GM21786 (cell line): ENCODE measurements at regions not wholly inside any gene's neighbourhood (a gene's known extent, or its start where the extent isn't known, plus 50 kb on each side); places are given as distances from the start of the nearest gene placed in this dataset.

Experiments used
- ATAC-seq: cut with Tn5 transposase; IDR thresholded peaks from one replicate; pipeline ENCODE4 v1.9.1; 2021; ENCODE audit not compliant: unreplicated experiment

DNA sequence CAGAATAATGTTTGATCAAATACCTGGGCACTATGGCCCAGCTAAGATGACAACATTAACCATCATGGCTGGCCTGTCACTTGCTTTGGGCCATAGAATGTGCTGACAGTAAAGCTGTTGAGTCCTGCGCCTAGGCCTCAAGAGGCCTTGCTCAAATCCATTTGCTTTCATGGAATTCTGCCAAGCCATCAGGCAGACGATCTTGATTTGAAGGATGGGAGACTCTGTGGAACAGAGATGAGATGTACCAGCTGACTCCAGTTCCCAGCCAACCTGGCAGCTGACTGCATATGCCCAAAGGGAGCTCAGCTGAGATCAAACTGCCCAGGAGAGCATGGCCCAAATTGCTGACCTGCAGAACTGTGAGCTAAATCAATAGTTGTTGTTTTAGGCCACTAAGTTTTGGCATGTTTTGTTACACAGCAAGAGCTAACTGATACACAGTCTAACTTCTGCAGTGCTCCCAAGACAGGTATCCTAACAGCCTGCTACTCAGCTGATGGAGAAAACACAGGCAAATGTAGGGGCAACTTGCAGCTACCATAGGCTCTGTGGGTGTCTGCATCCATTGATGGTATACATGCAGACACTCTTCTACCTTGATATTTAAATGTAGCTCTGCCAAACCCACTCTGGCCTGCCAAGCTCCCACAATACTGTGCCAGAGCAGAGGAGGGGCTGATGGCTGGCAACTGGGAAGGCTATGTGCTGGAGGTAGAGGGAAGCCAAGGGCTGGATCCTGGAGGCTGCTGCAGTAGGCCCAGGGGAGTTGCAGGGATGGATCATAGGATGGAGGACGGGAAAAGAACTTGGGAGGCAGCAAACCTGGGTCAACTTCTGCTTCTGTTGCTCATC lies 55.2 kb upstream of the RNF24 start:
- no peak for ATAC-seq

DNA sequence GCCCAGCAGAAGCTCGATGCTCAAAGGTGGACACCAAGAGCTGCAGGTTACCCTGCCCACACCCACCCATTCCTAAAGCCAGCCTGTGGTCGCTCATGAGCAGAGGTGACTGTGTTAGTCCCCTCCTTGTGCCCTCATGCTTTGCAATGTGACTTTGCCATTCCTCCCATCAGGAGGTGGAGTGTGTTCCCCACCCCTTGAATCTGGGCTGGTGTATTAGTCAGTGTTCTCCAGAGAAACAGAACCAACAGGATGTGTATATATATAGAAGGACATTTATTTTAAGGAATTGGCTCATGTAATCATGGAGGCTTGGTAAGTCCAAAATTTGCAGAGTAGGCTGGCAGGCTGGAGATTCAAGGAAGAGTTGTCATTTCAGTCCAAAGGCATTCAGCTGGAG lies 54.4 kb upstream of the RNF24 start:
- no peak for ATAC-seq

DNA sequence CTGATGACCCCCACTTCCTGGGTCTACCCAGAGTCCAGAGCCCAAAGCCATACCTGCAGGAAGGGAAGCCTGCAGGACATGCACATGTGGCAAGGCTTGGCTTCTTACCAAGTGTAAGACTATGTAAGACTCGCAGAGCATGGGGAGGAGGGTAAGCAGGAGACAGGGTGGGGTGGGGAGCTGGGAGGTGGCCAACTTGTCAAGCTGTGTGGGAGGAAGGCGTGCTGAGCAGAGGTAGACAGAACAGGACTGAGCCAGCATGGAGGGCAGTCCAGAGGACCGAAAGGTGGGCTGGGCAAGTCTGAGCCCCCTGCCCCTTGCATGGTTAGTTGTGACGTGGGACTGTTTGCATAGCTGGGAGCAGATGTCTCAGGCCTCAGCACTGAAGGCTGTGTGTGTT lies 53.4 kb upstream of the RNF24 start:
- ATAC-seq: no peak

DNA sequence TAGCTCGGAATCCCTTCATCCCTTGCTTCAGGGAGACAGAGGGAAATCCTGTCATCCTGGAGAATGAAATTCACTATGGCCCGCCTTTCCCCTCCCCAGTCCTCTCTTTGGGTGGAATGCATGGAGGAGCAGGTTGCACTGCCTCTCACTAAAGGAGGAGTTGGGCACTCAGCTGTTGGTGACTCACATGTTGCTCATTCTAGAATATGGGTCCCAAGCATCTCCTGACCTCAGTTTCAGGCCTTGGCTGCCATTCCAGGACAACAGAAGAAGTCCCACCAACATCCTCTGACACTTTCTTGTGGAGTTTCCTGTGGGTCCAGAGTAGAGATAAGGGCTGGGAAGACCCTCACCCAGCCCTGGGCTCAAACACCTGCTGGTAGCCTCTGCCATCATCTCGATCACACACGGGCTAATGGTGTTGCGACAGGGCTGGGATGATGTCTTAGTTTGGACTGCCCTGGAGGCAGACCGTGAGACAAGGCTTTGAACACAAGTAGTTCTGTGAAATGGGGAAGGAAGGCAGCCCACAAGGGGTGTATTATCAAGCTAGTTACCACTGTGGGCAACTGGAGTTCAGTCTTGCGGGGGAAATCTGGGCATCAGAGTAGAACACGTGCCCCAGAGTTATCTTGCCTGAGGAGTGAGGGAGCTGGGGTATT lies 52.4 kb upstream of the RNF24 start:
- ATAC-seq: no peak

DNA sequence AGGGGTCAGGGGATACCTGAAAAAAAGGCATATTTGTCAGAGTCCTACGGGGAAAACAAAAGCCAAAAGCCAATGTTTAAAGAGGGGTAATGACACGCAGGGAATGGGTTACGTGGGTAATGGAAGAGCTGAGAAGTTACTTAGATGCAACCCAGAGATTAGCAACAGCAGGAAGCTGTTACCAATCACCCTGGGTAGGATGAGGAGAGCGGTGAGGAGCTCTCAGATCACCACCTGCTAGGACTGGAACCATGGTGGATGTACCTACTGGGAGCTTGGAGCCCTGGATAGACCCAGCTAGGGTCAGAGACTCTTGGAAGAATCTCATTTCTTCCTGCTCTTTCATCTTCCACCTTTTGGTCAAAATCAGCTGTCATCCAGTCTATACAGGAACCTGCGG lies 51.2 kb upstream of the RNF24 start:
- ATAC-seq: no peak

DNA sequence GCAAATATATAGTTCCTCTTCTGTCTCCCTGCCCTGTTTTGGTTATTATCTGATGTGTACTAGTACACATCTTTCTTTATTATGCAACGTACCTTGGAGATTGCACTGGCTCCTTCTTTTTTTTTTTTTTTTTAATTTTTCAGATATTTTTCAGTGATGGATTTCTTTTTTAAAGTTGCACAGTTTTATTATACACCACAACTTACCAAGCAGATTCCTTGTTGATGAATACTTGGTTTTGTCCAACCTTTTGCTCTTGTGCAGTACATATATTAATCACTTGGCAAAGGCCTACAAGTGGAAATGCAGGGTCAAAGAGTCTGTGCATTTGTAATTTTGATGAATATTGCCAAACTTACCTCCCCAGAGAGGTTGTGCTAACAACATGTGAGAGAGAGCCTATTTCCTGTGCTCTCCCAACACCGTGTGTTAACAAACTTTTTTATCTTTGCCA lies 50.1 kb upstream of the RNF24 start:
- ATAC-seq: no peak
